NCI-H1930 (cell line): ENCODE measurements at regions not wholly inside any gene's neighbourhood (a gene's known extent, or its start where the extent isn't known, plus 50 kb on each side); places are given as distances from the start of the nearest gene placed in this dataset.

Experiments used
- DNase-seq, 2 experiments: peaks; one replicate each; lab custom pipeline; 2025; lab: John Stamatoyannopoulos, UW

DNA sequence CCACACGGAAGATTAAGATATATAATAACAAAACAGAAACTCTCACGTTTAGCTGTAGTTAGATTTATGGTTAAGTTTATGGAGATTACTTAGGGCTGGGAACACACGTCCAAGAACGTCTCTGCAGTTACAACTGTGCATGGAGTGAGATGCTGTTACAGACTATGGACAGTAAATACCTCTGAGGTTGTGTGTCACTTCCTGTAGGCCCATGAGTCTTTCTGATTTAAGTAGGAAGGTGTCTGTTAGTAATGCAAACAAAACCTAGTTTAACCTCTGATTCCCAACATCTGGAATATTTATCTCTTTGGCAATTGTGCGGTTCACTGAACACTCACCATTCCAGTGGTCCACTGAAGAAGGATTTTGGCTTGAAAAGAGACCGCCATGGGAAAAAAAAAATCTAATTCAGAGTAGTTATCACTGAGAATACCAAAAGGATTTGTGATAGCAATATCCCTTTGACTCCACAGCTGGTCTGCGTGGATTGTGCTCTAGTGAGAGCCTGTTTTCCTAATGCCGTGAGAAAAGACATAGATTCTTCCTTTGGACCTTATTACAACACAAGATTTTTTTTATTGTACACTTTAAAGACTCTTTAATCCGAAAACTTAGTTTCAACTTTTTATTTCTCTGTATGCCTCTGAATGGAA lies 478.2 kb upstream of the CITED2 start:
- DNase-seq: no peak

- no peak for DNase-seq
These were observed 477.6 kb upstream of the CITED2 start for GRCh38 chr6:139852067-139852466.

DNA sequence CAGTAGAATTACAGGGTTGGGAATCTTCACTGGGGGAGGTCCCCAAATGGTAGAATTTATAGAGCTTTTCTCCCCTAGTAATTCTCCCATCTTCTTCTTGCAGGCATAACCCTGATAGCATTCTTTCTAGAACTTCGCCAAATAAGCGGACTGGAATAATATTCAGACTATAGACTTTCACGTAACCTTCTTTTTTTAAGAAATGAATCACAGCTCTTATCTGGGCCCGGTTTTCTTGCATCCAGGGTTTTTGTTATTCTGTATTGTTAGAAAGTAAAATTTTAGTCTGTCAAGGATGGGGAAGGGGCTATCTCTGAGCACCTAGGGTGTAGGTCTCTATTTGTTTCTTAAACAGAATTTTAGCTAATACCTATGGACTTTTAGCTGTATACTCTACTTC lies 476.8 kb upstream of the CITED2 start:
- no peak for DNase-seq

DNA sequence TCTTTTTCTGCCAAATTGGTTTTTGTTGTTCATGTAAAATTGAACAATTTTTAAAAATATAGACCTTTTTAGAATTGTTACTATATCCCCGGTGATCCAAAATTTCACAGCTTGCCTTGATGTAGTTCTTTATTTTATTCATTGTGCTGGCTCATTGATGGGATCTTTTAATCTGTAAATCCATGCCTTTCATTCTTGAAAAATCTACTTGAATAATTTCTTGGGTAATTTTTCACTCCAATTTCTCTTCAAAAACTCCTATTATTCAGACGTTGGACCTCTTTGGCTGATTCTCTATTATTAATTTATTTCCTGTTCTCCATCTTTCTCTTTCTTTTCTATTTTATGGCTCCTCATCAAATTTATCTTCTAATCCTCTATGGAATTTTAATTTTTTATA lies 476.1 kb upstream of the CITED2 start:
- no peak for DNase-seq

DNA sequence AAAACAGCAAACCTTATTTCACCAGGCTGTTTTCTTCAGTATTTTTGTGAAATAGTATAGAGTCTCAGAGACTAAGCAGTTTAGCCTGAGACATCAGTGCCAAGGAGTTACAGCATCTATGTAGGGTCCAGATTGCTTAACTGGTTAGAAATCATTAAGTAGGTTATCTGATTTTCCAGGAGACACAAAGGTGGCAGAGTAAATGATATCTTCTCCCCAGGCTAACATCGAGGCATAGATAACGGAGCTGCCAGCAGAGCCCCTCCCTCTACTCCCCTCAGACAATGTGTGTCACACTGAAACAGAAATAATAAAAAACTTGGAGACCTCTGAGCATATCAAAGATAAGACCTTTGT lies 473.0 kb upstream of the CITED2 start:
- DNase-seq: no peak

- no peak for DNase-seq
These were observed 472.3 kb upstream of the CITED2 start for GRCh38 chr6:139846538-139847456.

DNA sequence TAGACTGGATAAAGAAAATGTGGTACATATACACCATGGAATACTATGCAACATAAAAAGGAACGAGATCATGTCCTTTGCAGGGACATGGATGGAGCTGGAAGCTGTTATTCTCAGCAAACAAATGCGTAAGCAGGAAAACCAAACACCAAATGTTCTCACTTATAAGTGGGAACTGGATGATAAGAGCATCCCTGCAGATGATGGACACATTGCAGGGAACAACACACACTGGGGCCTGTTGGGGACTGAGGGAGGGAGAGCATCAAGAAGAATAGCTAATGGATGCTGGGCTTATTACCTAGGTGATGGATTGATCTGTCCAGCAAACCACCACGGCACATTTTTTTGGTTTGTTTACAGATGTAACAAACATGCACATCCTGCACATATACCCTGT lies 470.5 kb upstream of the CITED2 start:
- no peak for DNase-seq

GRCh38 chr6:139841794-139842215 lies 467.4 kb upstream of the CITED2 start:
- no peak for DNase-seq

DNA sequence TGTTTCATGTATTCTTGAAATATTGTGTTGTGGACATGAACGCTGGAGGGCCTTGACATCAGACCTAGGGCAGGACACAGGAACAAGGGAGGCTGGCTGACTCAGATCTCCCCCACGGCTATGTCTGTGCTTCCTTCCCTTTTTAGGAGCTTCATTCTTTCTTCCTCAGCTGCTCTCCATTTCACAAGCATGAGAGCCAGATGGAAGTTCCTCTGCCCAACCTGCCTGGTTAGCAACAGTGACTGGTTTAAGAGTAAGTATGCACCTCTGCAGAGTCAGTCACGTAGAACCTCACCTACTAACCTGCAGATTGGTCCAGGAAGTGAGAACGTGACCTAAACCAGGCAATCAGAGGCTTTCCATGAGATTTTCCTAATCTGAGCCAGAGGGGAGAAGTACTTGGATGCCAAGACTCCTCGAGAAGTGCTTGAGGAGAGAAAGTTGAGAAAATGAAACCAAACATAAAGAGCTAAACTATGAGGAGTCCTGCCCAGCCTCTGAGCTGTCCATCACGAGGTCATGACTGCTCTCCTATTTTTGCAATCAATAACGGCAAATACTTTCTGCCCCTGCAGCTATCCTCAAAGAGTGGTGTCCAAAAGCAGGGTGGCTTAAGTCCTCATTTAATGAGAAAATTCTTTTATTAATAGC lies 465.2 kb upstream of the CITED2 start:
- no peak for DNase-seq

DNA sequence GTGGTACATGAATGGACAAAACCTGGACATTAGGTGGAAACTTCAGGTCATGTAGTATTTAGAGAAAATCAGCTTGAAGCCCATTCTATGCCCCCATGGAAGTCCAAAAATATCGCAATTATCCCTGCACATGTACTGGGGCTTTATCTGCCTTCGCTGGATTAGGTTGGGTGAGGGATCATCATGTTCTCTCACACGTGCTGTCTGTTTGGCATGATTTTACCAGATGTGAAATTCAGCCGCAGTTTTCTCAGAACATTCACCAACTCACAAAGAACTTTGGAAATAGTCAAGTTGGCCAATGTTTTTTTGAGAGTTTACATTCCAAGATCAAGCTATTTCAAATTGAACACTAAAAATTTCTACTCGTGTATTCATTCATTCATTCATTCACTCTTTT lies 459.8 kb upstream of the CITED2 start:
- no peak for DNase-seq

DNA sequence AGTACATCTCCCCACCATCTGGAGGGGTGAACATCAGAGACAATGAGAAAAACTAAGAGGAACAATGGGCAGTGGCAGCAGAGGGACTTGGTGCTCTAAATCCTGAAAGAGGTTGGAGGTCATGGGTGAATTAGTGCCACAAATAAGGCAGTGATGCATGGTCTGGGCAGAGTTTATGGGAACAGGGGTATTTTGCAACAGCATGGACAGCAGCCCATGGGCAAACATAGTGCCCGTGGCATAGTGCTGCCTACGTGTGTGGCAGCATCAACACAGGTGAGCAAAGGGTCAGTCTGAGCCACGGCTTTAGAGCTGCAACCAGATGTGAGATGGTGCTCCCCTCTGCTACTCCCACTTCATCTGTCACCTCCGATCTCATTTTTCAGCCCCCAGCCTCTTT lies 459.1 kb upstream of the CITED2 start:
- no peak for DNase-seq

DNA sequence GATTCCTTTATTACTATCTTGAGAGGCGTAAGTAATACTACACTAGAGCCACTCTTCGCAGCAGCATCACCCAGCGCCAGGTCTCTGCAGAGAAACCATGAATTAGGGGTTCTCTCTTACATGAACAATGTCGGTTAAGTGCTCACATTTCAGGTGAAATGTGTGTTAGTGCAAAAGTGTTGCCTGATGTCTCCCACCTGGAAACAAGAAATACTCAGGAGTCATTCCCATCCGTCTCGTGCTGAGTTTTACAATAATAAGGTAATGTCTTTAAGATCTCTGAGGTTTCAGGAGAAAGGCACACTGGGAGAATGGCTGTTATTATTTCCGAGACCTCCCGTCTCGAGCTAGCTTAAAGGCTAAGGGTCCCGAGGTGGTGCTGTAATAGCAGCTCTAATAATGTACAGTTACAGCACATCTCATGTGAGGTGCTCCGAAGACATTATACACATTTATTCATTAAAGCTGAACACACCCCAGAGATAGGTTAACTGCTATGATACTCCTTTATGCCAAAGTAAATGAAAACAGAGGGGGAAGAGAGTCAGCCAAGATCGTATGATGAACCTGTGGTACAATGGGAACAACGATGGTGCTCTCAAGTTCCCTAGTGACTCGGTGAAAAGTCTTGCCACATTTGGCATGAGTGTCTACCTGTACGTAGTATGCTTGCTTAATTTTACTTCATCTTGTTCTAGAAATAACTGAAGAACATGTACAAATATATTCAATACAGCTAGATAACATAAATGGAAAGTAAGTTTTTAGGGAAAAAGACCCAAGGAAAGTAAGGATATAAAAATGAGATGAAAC lies 458.3 kb upstream of the CITED2 start:
- DNase-seq: no peak

- no peak for DNase-seq
These were observed 455.1 kb upstream of the CITED2 start for GRCh38 chr6:139829576-139829975.

- DNase-seq: no peak
These were observed 454.5 kb upstream of the CITED2 start for GRCh38 chr6:139828751-139829519.

GRCh38 chr6:139825935-139826374 lies 451.5 kb upstream of the CITED2 start:
- no peak for DNase-seq

DNA sequence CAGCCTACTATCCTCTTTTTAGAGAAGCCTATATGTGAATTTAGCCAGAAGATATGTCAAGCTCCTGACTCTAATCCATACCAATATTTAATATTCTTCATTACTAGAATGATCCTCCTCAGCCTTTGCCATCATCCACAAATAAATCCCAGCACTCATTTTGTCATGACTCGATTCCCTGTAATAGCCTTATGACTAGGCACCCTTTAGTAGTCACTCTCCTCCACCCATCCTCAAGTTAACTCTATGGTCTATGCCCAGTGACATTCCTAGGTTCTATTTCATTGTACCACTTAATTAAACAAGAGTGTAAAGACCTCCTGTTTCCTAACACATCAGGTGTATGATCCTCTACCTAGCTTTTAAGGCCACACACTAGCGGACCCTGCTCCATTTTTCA lies 450.4 kb upstream of the CITED2 start:
- DNase-seq: no peak

GRCh38 chr6:139823808-139824126 lies 449.3 kb upstream of the CITED2 start:
- DNase-seq: no peak

DNA sequence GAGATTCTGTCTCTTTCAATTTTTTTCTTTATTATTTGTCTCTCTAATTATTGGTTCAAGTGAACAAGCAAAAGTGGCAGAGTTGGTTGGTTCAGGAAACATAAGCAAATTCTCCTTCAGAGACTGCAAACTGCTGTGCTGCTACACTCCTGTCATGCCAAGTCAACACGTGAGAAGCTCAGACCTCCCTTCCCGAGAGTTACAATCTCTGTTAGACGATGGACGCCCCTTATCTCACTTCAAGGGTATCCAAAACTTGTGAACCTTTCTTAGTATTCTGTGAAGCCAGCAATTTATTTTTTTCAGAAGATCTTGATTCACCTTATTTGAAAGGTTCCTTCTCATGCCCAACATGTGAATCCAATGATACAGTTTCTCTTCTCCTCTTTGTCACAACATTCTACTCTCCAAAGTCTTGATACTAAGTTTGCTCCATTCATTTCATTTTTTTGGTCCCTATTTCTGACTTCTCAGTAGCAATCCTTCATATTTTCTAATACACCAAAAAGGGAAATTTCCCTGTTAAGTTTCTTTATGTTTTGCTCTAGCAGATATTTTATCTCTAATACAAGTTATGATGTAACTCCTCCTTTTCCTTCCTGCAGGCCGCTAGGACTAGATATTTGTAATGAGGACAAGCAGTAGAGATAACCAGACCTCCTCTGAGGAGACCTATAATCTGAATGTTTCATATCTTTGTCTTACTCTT lies 448.8 kb upstream of the CITED2 start:
- DNase-seq: no peak

DNA sequence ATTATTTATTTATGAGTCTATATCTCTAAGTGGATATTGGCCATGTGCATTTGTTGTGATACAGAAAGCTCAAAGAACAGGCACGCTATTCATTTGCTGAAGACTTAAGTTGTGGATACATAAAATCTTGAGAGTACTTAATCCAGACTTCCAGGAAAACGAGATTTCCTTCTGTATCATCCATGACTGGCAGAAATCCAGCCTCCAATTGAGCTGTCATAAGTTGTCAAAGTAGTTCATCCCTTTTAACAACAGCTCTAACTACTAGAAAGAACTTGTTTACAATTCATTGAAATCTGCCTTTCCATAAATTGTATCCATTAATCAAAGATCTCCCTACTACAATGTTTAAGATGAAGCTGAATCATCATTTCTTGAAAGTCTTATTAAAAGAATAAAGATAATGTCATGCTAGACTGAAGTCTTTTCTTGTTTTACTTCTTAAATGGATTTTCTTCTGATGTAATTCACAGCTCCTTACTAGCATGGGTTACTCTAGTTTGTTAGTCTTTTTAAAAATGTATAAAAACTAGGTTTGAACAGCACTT lies 447.3 kb upstream of the CITED2 start:
- DNase-seq: no peak

DNA sequence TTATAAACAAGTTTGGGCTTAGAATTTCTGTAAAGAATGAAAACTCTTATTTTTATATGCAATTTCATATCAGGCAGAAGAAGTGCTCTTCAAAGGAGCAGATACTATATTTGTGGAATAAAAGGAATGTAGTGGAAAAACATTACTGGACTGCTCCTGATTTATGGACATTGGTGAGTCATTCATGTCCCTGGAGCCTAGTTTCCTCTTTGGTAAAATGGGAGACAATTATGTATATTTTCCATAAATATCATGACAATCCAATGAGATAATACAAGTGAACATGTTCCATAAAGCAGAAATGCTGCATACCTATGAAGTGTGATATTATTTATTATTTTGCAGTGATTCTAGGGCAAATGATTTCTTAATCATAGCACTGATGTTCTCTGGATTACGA lies 445.8 kb upstream of the CITED2 start:
- DNase-seq: no peak

DNA sequence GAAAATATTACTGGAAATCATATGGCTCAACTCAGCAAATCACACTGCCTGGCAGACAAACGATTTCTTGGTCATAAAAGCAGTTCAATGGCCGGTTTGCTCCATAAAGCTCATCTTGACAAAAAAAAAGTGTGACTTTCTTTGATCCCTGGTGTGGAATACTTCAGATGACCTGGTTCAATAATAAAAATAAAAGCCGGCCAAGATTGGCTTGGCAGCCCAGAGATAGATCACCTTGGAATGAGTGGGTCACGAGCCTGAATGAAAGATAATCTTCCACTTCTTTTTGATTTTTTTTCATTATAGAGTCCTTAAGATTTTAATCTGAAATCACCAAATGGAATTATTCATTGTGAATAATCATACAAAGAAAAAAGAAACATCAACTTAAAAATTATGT lies 445.3 kb upstream of the CITED2 start:
- no peak for DNase-seq
